SK-N-SH (cell line): ENCODE measurements at regions not wholly inside any gene's neighbourhood (a gene's known extent, or its start where the extent isn't known, plus 50 kb on each side); places are given as distances from the start of the nearest gene placed in this dataset.

Experiments used
- EP300 ChIP-seq, 2 experiments: IDR thresholded peaks; 2 replicates each; pipeline versions ENCODE4 v1.4.0 to v1.6.1; 2012; ENCODE audit warnings: borderline replicate concordance in 1 of 2, low read depth in 1 of 2, low read length in 1 of 2
- RAD21 ChIP-seq: IDR thresholded peaks from 2 replicates; pipeline ENCODE4 v1.6.1; 2012; ENCODE audit warnings: mild to moderate bottlenecking, low read length
- RFX5 ChIP-seq: IDR thresholded peaks from 2 replicates; pipeline ENCODE4 v1.6.1; 2012; ENCODE audit warnings: mild to moderate bottlenecking, improper control_type of control experiment, low read length
- SIN3A ChIP-seq: IDR thresholded peaks from 2 replicates; pipeline ENCODE4 v1.6.1; 2012; ENCODE audit warnings: low read depth, mild to moderate bottlenecking, low read length, moderate library complexity, borderline replicate concordance
- TF ChIP-seq, protein P1 (sequence below): IDR thresholded peaks from 2 replicates; pipeline ENCODE4 v1.6.1; 2012; ENCODE audit warnings: mild to moderate bottlenecking, low read depth, low read length, moderate library complexity
- TF ChIP-seq, protein P2 (sequence below): fragments of 200-600 bp; sonication (generic); IDR thresholded peaks from 2 replicates; pipeline ENCODE4 v1.6.1; 2017; ENCODE audit warnings: antibody characterized with exemption, mild to moderate bottlenecking, moderate library complexity

DNA sequence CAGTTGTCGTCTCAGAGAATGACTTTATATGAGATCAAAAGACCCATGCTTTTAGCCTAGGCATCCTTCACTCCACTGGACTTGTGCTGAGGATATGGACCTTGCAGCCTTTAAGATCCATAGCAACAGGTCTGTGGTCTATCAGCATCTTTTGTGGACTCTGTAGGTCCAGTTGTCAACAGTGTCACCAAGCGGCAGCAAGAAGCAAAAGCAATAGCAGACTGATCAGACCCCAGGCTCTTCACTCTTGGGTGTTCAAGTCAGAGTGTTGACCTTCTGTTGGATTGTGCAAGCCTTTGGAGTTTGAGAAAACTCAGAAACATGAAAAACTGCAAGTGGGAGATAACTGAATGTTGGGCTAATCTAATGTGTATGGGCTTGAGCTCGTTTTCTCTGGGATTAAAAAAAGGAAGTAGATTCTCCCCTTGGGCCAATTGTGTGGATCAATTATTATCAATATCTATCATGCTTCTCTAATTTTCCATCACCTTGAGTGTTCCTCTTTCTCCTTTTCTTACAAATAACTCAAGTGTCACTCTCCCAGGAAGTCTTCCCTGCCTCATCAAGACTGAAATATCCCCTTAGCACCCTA is 144.2 kb downstream of the LYPLAL1 start:
- TF ChIP-seq EP300 (IDR thresholded peaks at IDR 0.05; ENCODE audit: borderline replicate concordance in 1 of 2, low read depth in 1 of 2, low read length in 1 of 2) = no peak
- TF ChIP-seq, protein P1, sequence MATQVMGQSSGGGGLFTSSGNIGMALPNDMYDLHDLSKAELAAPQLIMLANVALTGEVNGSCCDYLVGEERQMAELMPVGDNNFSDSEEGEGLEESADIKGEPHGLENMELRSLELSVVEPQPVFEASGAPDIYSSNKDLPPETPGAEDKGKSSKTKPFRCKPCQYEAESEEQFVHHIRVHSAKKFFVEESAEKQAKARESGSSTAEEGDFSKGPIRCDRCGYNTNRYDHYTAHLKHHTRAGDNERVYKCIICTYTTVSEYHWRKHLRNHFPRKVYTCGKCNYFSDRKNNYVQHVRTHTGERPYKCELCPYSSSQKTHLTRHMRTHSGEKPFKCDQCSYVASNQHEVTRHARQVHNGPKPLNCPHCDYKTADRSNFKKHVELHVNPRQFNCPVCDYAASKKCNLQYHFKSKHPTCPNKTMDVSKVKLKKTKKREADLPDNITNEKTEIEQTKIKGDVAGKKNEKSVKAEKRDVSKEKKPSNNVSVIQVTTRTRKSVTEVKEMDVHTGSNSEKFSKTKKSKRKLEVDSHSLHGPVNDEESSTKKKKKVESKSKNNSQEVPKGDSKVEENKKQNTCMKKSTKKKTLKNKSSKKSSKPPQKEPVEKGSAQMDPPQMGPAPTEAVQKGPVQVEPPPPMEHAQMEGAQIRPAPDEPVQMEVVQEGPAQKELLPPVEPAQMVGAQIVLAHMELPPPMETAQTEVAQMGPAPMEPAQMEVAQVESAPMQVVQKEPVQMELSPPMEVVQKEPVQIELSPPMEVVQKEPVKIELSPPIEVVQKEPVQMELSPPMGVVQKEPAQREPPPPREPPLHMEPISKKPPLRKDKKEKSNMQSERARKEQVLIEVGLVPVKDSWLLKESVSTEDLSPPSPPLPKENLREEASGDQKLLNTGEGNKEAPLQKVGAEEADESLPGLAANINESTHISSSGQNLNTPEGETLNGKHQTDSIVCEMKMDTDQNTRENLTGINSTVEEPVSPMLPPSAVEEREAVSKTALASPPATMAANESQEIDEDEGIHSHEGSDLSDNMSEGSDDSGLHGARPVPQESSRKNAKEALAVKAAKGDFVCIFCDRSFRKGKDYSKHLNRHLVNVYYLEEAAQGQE = no peak
- TF ChIP-seq, protein P2, sequence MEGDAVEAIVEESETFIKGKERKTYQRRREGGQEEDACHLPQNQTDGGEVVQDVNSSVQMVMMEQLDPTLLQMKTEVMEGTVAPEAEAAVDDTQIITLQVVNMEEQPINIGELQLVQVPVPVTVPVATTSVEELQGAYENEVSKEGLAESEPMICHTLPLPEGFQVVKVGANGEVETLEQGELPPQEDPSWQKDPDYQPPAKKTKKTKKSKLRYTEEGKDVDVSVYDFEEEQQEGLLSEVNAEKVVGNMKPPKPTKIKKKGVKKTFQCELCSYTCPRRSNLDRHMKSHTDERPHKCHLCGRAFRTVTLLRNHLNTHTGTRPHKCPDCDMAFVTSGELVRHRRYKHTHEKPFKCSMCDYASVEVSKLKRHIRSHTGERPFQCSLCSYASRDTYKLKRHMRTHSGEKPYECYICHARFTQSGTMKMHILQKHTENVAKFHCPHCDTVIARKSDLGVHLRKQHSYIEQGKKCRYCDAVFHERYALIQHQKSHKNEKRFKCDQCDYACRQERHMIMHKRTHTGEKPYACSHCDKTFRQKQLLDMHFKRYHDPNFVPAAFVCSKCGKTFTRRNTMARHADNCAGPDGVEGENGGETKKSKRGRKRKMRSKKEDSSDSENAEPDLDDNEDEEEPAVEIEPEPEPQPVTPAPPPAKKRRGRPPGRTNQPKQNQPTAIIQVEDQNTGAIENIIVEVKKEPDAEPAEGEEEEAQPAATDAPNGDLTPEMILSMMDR = no peak
- TF ChIP-seq RFX5 = no peak
- TF ChIP-seq RAD21 = peak; percentile 49
- no peak for TF ChIP-seq SIN3A
